ENCODE measurements at regions not wholly inside any gene's neighbourhood (a gene's known extent, or its start where the extent isn't known, plus 50 kb on each side); places are given as distances from the start of the nearest gene placed in this dataset.
"Not testable (repeated sequence)": the region's sequence is repeated elsewhere in the genome, so short reads cannot be mapped to it uniquely, and the experiment has no call there.

- no peak for DNase-seq (ENCODE audit: low read depth)
These were observed 888.9 kb downstream of the BRD1 start for GRCh38 chr22:48938741-48939140.

GRCh38 chr22:48937032-48937639 is 890.5 kb downstream of the BRD1 start:
- DNase-seq (ENCODE audit: low read depth) = no peak

- no peak for DNase-seq (ENCODE audit: low read depth)
These were observed 891.3 kb downstream of the BRD1 start for GRCh38 chr22:48936391-48936790.

- no peak for DNase-seq (ENCODE audit: low read depth)
These were observed 893.2 kb downstream of the BRD1 start for GRCh38 chr22:48934446-48934845.

- no peak for DNase-seq (ENCODE audit: low read depth)
These were observed 896.2 kb downstream of the BRD1 start for GRCh38 chr22:48931452-48931851.

- DNase-seq (ENCODE audit: low read depth) = no peak
These were observed 898.3 kb downstream of the BRD1 start for GRCh38 chr22:48929276-48929790.

- DNase-seq (ENCODE audit: low read depth) = no peak
These were observed 900.1 kb downstream of the BRD1 start for GRCh38 chr22:48927591-48927990.

GRCh38 chr22:48926643-48927042 is 901.0 kb downstream of the BRD1 start:
- no peak for DNase-seq (ENCODE audit: low read depth)

- DNase-seq (ENCODE audit: low read depth) = no peak
These were observed 901.5 kb downstream of the BRD1 start for GRCh38 chr22:48926136-48926535.

GRCh38 chr22:48925450-48925849 is 902.2 kb downstream of the BRD1 start:
- no peak for DNase-seq (ENCODE audit: low read depth)

- DNase-seq (ENCODE audit: low read depth) = no peak
These were observed 903.7 kb downstream of the BRD1 start for GRCh38 chr22:48923996-48924395.

- DNase-seq (ENCODE audit: low read depth) = no peak
These were observed 904.4 kb downstream of the BRD1 start for GRCh38 chr22:48923165-48923865.

GRCh38 chr22:48921411-48921903 is 906.2 kb downstream of the BRD1 start:
- no peak for DNase-seq (ENCODE audit: low read depth)

GRCh38 chr22:48920776-48921241 is 906.9 kb downstream of the BRD1 start:
- no peak for DNase-seq (ENCODE audit: low read depth)

GRCh38 chr22:48919851-48920589 is 907.7 kb downstream of the BRD1 start:
- no peak for DNase-seq (ENCODE audit: low read depth)

- no peak for DNase-seq (ENCODE audit: low read depth)
These were observed 908.5 kb downstream of the BRD1 start for GRCh38 chr22:48919187-48919590.

GRCh38 chr22:48918585-48919186 is 909.0 kb downstream of the BRD1 start:
- DNase-seq (ENCODE audit: low read depth) = no peak

GRCh38 chr22:48912356-48913066 is 915.2 kb downstream of the BRD1 start:
- not testable (repeated sequence) for DNase-seq (ENCODE audit: low read depth)

GRCh38 chr22:48911647-48912046 is 916.0 kb downstream of the BRD1 start:
- not testable (repeated sequence) for DNase-seq (ENCODE audit: low read depth)

- not testable (repeated sequence) for DNase-seq (ENCODE audit: low read depth)
These were observed 916.6 kb downstream of the BRD1 start for GRCh38 chr22:48911067-48911466.

- no peak for DNase-seq (ENCODE audit: low read depth)
These were observed 919.1 kb downstream of the BRD1 start for GRCh38 chr22:48908547-48908946.

- DNase-seq (ENCODE audit: low read depth) = no peak
These were observed 920.1 kb downstream of the BRD1 start for GRCh38 chr22:48907591-48907990.

All from GM04503 (cell line).